ENCODE measurements at regions not wholly inside any gene's neighbourhood (a gene's known extent, or its start where the extent isn't known, plus 50 kb on each side); places are given as distances from the start of the nearest gene placed in this dataset.
A peak's percentile ranks its signal among the peaks of the same experiment; 100 is the strongest.

- H2BK20ac ChIP-seq (ENCODE audit: low read length) = peak overlapping the region; percentile 41; the same call in 1 of the 2 replicates
- H3K4me2 ChIP-seq (ENCODE audit: insufficient read depth in 1 of 2, low read depth in 2 of 2, low read length in 2 of 2) = no peak overlapping the region; a peak in 1 of 4 replicates
- H2BK120ac ChIP-seq (replicated peaks; ENCODE audit: low read depth, low read length) = no peak overlapping the region
- ChIA-PET CTCF (ENCODE audit: partially characterized antibody) (interaction anchor here (1.0 to 1.4 kb wide), 3 partner anchors 11 to 55 kb away, joined by 3 to 4 read pairs (median 3); no protein-coding TSS in a partner anchor), POLR2A (ENCODE audit: partially characterized antibody) (interaction anchor here (0.6 to 1.3 kb wide), 3 partner anchors 16 to 214 kb away, joined by 3 read pairs; no protein-coding TSS in a partner anchor)
- H4K8ac ChIP-seq (ENCODE audit: extremely low read depth, insufficient read depth, low read length) = no peak overlapping the region
- H3K18ac ChIP-seq (ENCODE audit: extremely low read depth, low read length) = no peak overlapping the region
- H3K79me1 ChIP-seq (ENCODE audit: low read depth, low read length) = no peaks in the 10 kb centered on the region
- H4K5ac ChIP-seq (ENCODE audit: insufficient read length, low read depth, low read length) = no peak overlapping the region
- no peaks in the 10 kb centered on the region for H3K9me3 ChIP-seq (ENCODE audit: insufficient read depth in 2 of 2, low read depth in 1 of 2, low read length in 1 of 2)
- H3K27me3 ChIP-seq (replicated peaks in 1 of 4; ENCODE audit: control insufficient read depth in 3 of 4, extremely low read depth in 1 of 4, insufficient read depth in 3 of 4, low read length in 3 of 4) = peaks cover 0 to 4% (median 2%) of the 10 kb centered on the region in 4 experiments; a peak in 3 of 7 replicates
- H3K27ac ChIP-seq (ENCODE audit: low read depth, low read length) = no peak overlapping the region
- 0 out of 2 replicates have a peak overlapping the region, but pooled peaks have one; percentile 45 for H2AK5ac ChIP-seq (ENCODE audit: low read depth, low read length)
- H3K4me3 ChIP-seq (ENCODE audit: extremely low read depth in 1 of 4, insufficient read depth in 2 of 4, low read depth in 3 of 4, low read length in 4 of 4) = no peak overlapping the region
- H2BK15ac ChIP-seq (ENCODE audit: low read length) = 0 out of 2 replicates have a peak overlapping the region, but pooled peaks have one; percentile 6
- WGBS, 2 experiments (ENCODE audit: extremely low coverage in 1 of 2, insufficient coverage in 1 of 2, insufficient read length in 1 of 2, insufficient replicate concordance in 2 of 2, low coverage in 1 of 2, low lambda C conversion rate in 2 of 2, missing lambda C conversion rate in 1 of 2) = 80% methylated on average over 6 of the region's 6 CpGs; no CpG with 5 or more reads in 1 of the 2 experiments
- H3K14ac ChIP-seq (ENCODE audit: insufficient read length) = no peak overlapping the region
- no peak overlapping the region for H2AFZ ChIP-seq (ENCODE audit: low read length)
- no peak overlapping the region for H3K56ac ChIP-seq (replicated peaks; ENCODE audit: insufficient read length, low read depth, low read length)
- H3K9ac ChIP-seq (replicated peaks in 1 of 4; ENCODE audit: extremely low read depth in 1 of 4, low read depth in 3 of 4, low read length in 3 of 4) = no peak overlapping the region
- H3K23me2 ChIP-seq (ENCODE audit: low read depth, low read length) = no peaks in the 10 kb centered on the region
- peak overlapping the region; percentile 51 for H2BK12ac ChIP-seq (ENCODE audit: low read depth, low read length)
- H3K23ac ChIP-seq (ENCODE audit: insufficient read length) = no peak overlapping the region
- FAIRE-seq (no peak), DNase-seq (ENCODE audit: low read depth in 1 of 2, low spot score in 2 of 2) (no peak)
- no peaks in the 10 kb centered on the region for H3K79me2 ChIP-seq (ENCODE audit: control insufficient read depth in 1 of 2, insufficient read depth in 2 of 2, low read length in 2 of 2)
- H2BK5ac ChIP-seq (ENCODE audit: low read depth, low read length) = no peak overlapping the region
- no peak overlapping the region for H3K4ac ChIP-seq (replicated peaks; ENCODE audit: insufficient read length, low read depth, low read length)
- peaks cover 10 to 24% (median 14%) of the 10 kb centered on the region in 4 experiments for H3K4me1 ChIP-seq (replicated peaks in 1 of 4; ENCODE audit: control insufficient read depth in 3 of 4, insufficient read depth in 4 of 4, low read length in 3 of 4)
- H4K91ac ChIP-seq (replicated peaks; ENCODE audit: insufficient read length, low read length) = peak overlapping the region; percentile 1
- no peaks in the 10 kb centered on the region for H4K20me1 ChIP-seq (replicated peaks in 1 of 2; ENCODE audit: control insufficient read depth in 1 of 2, insufficient read depth in 2 of 2, low read length in 2 of 2)
- no peaks in the 10 kb centered on the region for H3K36me3 ChIP-seq (ENCODE audit: control insufficient read depth in 2 of 4, insufficient read depth in 4 of 4, low read length in 3 of 4)
- TF ChIP-seq HDAC2 (IDR thresholded peaks at IDR 0.05; ENCODE audit: borderline replicate concordance in 1 of 2, low read depth in 2 of 2, low read length in 2 of 2) (no peak), SIX5 (IDR thresholded peaks at IDR 0.05; ENCODE audit: low read depth, low read length) (no peak), BCL11A (IDR thresholded peaks at IDR 0.05; ENCODE audit: low read depth in 2 of 2, low read length in 2 of 2) (no peak)
Measured at GRCh38 chr16:73482310-73482709, 434.4 kb upstream of the ZFHX3 start.

Data from H1 (cell line).